Activated naive CD8-positive, alpha-beta T cell treated with anti-CD3 and anti-CD28 coated beads, Interleukin-2, amount 10 ng/mL, durations not matched to agents 7 days and 5 days (primary cell): ENCODE measurements at regions not wholly inside any gene's neighbourhood (a gene's known extent, or its start where the extent isn't known, plus 50 kb on each side); places are given as distances from the start of the nearest gene placed in this dataset.

Experiments used
- ATAC-seq: fragments of 150-1000 bp; cut with Tn5 transposase; one replicate; pipeline ENCODE4 v1.10.0; 2021; ENCODE audit warnings: low read depth, moderate library complexity
- POLR2A ChIA-PET: fragments of 350-600 bp; sonication (Branson Sonifier 250); formaldehyde crosslinking; loops from one replicate; lab custom pipeline; 2021; ENCODE audit warnings: antibody characterized with exemption; lab: Charles Lee
- DNase-seq: peaks from one replicate; pipeline ENCODE4 v3.0.0; 2021
- H3K27ac Mint-ChIP-seq: one replicate; pipeline ENCODE4 v1.8.0; 2022; ENCODE audit warnings: mild to moderate bottlenecking, mixed read lengths
- H3K27me3 Mint-ChIP-seq: one replicate; pipeline ENCODE4 v1.8.0; 2022; ENCODE audit warnings: mild to moderate bottlenecking, moderate library complexity, mixed read lengths
- H3K36me3 Mint-ChIP-seq: one replicate; pipeline ENCODE4 v1.8.0; 2021; ENCODE audit warnings: mild to moderate bottlenecking, mixed read lengths
- H3K4me1 Mint-ChIP-seq: one replicate; pipeline ENCODE4 v1.8.0; 2021; ENCODE audit warnings: mixed read lengths
- H3K4me3 Mint-ChIP-seq: one replicate; pipeline ENCODE4 v1.8.0; 2022; ENCODE audit warnings: mild to moderate bottlenecking, moderate library complexity, mixed read lengths
- H3K9me3 Mint-ChIP-seq: one replicate; pipeline ENCODE4 v1.8.0; 2021; ENCODE audit warnings: mixed read lengths

DNA sequence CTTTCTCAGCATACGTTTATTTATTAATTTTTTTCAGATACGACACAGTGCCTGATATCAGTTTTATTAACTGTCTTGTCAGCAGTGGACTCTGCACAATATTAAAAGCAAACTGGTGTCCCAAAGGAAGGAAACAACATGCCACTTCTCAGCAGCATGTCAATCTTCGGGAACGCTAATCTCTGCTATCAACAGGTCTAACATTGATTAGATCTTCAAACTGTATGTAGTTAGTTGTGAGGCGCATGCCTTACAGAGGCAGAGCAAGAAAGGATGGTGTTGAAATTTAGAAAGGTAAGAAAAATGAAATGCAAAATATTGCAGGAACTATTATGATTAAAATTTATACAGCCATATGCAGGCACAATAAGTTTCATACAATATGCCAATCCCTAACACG, 233.7 kb upstream of the NDST3 start:
- Mint-ChIP-seq H3K36me3 (no peaks in the 10 kb centered on the region), H3K27me3 (no peaks in the 10 kb centered on the region), H3K4me3 (no peak overlapping the region), H3K4me1 (no peaks in the 10 kb centered on the region), H3K9me3 (no peaks in the 10 kb centered on the region), H3K27ac (no peak overlapping the region)
- ATAC-seq, result no peak
- POLR2A ChIA-PET, result no interaction called here
- DNase-seq, result no peak

DNA sequence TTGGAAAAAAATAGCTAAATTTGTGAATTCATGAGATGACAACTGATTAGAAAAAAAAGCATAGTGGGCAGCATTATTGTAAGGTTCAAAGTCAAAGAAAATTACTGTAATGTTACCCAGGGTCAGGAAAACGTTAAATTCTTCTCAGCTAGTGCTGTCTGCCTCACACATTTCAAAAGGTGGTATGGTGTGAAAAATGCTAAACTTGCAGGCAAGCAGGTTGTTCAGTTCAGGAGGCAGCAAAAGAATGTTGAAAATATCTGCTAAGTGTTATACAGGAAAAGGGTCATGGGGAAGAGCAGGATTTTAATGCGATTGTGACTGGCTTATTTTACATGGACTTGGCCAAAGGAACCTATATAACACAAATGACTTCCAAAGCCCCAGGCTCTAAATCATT, 232.5 kb upstream of the NDST3 start:
- H3K36me3 Mint-ChIP-seq, result no peaks in the 10 kb centered on the region
- H3K4me1 Mint-ChIP-seq, result no peaks in the 10 kb centered on the region
- POLR2A ChIA-PET, result no interaction called here
- DNase-seq (no peak), ATAC-seq (no peak)
- no peaks in the 10 kb centered on the region for H3K9me3 Mint-ChIP-seq
- H3K27me3 Mint-ChIP-seq, result no peaks in the 10 kb centered on the region
- H3K4me3 Mint-ChIP-seq, result no peak overlapping the region
- no peak overlapping the region for H3K27ac Mint-ChIP-seq

DNA sequence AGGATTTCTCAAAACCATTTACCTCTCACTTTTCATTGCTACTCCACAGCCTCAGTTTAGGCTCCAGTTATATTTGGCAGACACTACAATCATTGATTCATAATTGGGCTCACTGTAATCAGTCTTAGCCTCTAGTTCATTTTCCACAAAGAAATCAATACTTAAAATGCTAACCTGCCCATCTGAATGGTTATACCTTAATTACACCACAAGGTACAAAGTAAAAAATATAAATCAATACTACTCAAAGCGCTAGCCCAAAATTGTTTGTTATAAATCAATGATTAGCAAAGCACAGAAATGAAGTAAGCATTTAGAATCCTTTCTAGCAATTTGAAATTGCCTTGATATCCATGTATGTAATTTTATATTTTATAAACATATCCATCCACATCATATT, 222.6 kb upstream of the NDST3 start:
- no peak overlapping the region for H3K4me3 Mint-ChIP-seq
- no peak for ATAC-seq
- H3K27me3 Mint-ChIP-seq, result no peaks in the 10 kb centered on the region
- POLR2A ChIA-PET, result no interaction called here
- no peak overlapping the region for H3K27ac Mint-ChIP-seq
- no peaks in the 10 kb centered on the region for H3K36me3 Mint-ChIP-seq
- DNase-seq, result no peak
- H3K4me1 Mint-ChIP-seq, result no peaks in the 10 kb centered on the region
- no peaks in the 10 kb centered on the region for H3K9me3 Mint-ChIP-seq

DNA sequence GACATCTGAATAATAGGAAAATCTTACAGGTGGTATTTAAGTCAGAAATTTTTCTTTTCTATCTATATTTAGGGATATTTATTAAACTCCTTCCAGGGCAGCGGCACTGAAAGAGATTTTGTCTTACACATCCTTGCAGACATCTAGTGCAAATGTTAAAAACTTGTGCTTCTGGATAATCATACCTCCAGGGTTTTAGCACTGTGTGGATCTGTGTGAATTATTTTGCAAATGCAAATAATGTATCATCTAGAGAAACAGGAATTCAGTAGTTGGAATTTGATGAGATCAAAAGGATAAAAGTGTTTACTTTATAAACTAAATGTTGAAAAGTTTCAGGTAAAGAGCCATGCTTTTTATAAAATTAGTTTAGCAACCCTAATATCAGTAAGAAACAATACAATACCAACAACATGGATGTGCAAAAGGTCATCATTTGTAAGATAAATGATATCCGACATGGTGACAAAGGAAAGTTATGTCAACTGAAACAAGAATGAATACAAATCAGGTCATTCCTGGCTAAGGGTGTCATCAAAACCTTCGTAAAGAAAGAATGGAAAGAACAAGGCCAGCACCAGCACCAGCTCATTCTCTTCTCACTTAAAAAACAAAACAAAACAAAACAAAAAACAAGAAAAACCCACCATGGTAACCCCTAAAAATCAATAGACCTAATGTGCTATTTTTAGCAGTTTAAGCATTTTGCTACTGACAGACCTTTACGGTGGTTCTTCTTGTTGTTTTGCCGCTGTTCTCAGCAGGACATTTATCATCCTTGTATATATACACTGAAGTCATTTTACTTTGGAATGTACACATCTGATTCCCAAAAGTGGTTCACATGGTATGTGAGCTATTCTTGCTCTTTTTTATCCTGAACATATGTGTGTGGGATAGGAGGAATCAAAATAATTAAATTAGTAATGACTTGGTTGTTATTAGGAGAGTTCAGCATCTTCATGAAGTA, 219.7 kb upstream of the NDST3 start:
- Mint-ChIP-seq H3K27me3 (no peaks in the 10 kb centered on the region), H3K9me3 (no peaks in the 10 kb centered on the region), H3K4me3 (no peak overlapping the region), H3K4me1 (peaks cover 2% of the 10 kb centered on the region), H3K36me3 (no peaks in the 10 kb centered on the region), H3K27ac (no peak overlapping the region)
- ATAC-seq (no peak), DNase-seq (no peak)
- POLR2A ChIA-PET, result no interaction called here

DNA sequence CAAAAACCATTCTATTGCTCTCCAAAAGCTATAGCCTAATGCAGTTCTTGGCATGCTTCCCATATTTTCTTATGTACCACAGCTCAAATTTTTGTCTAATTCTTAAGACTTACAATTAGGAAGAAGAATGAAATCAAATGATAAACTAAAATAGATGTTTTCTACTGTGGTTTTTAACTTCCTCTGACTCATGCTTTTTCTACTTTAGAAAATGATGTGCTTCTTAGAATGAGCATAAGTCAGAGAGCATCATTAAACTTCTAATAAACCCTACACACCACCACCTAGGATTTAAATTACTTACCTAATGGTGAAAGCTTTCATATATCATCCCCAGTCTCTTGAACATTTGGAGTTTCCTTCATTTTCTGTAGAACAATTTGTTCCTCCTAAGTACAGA, 217.0 kb upstream of the NDST3 start:
- DNase-seq (no peak), ATAC-seq (no peak)
- Mint-ChIP-seq H3K4me3 (no peak overlapping the region), H3K36me3 (no peaks in the 10 kb centered on the region), H3K9me3 (no peaks in the 10 kb centered on the region), H3K27ac (no peak overlapping the region), H3K27me3 (no peaks in the 10 kb centered on the region), H3K4me1 (peaks cover 2% of the 10 kb centered on the region)
- POLR2A ChIA-PET, result no interaction called here

DNA sequence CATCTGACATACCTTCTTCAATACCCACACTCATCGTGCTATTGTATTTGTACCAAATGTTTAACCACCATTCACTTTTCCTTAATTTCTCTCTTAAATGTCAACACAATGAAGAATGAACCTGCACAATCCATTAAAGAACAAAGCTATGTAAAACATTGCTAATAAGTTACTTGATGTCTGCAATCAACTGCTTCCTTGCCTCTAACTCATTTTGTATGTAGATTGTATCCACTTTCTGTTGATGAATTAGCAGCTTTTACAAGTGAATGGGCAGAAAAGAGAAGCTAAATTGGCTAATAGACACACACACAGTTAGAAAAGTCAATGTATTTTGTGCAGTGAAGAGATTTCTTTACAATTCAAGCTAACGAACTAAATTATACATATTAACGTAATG, 212.5 kb upstream of the NDST3 start:
- DNase-seq (no peak), ATAC-seq (no peak)
- no peak overlapping the region for H3K4me3 Mint-ChIP-seq
- POLR2A ChIA-PET, result no interaction called here
- no peaks in the 10 kb centered on the region for H3K36me3 Mint-ChIP-seq
- no peak overlapping the region for H3K27ac Mint-ChIP-seq
- H3K9me3 Mint-ChIP-seq, result no peaks in the 10 kb centered on the region
- no peaks in the 10 kb centered on the region for H3K27me3 Mint-ChIP-seq
- H3K4me1 Mint-ChIP-seq, result peaks cover 2% of the 10 kb centered on the region

DNA sequence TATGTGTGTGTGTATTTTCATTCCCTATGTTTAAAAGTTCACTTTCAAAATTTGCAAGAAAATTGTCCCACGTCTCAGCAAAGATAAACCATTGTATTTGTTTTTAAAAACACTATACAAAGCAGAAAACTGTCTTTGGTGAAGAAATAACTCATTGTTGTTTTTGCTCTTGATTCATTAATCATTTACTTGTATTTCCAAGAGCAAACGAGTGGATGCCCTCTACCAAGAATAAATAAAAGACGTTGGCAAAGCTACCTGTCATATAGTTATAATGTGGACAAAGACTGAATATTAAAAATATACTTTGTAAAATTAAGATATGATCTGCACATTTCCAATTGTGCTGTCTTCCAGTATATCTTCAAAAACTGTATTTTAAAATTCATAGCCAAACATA, 210.9 kb upstream of the NDST3 start:
- no peak overlapping the region for H3K27ac Mint-ChIP-seq
- POLR2A ChIA-PET, result no interaction called here
- ATAC-seq (no peak), DNase-seq (no peak)
- H3K36me3 Mint-ChIP-seq, result no peaks in the 10 kb centered on the region
- no peaks in the 10 kb centered on the region for H3K4me1 Mint-ChIP-seq
- no peak overlapping the region for H3K4me3 Mint-ChIP-seq
- no peaks in the 10 kb centered on the region for H3K27me3 Mint-ChIP-seq
- no peaks in the 10 kb centered on the region for H3K9me3 Mint-ChIP-seq

DNA sequence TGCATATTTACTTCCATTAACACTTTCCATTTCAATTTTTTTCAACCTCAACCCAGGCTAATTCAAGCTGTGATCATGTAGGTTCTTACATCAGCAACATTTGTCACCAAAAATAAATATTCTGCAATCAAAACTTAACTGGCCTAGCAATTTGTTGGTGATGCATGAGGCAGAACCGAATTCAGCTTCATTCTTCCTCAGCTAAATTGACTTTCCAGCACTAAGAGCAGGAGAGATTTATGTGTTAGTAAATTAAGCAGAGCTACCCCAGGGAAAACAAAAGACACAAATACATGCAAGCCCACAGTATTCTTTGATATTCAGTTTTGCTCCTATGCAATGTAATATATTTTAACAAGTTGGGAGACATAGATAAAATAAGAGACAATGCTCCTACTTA, 208.7 kb upstream of the NDST3 start:
- POLR2A ChIA-PET, result no interaction called here
- Mint-ChIP-seq H3K4me3 (no peak overlapping the region), H3K9me3 (no peaks in the 10 kb centered on the region), H3K27ac (no peak overlapping the region), H3K36me3 (no peaks in the 10 kb centered on the region), H3K4me1 (no peaks in the 10 kb centered on the region), H3K27me3 (no peaks in the 10 kb centered on the region)
- no peak for DNase-seq
- no peak for ATAC-seq

DNA sequence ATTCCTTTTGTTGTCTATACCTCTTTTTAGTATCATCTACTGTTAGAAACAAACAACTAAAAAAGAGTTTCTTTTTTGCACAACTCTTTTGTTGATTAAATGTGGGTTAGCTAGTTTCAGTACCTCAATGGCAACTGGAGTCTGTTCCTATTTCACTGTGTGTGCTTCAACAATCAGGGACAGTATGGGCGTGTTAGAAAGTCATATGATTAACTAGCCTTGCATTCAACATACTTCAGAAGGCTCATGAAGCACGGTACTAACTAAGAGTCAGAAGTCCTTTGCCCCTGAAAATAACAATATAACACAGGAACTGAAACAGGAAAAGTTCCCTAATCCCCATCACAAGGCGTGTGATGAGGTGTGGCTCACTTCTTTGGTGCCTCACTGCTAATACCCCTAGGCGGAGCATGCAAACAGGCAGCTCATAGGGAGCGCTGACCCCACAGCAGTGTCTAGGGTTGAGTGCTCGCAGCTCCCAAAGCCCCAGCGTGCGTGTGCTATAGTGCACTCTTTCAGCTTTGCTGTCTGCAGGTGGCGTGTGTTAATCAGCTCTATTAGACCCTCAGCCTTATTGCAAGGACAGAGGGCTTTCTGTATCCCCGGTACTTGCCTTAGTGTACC, 203.1 kb upstream of the NDST3 start:
- no peaks in the 10 kb centered on the region for H3K27me3 Mint-ChIP-seq

DNA sequence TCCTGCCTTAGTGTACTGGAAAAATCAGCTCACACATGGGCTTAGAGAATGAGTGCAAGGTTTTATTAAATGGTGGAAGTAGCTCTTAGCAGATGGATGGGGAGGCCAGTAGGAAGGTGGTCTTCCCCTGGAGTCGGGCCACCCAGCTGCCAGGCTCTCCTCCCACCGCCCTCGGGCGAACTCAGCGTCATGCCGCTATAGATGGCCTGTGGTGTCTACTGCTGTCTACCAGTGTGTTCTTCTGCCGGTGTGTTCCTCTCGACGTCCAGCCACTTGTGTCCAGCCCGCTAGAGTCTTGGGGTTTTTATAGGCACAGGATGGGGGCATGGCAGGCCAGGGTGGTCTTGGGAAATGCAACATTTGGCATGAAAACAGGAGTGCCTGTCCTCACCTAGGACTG, 198.7 kb upstream of the NDST3 start:
- Mint-ChIP-seq H3K4me1 (no peaks in the 10 kb centered on the region), H3K27ac (no peak overlapping the region), H3K9me3 (no peaks in the 10 kb centered on the region), H3K36me3 (no peaks in the 10 kb centered on the region), H3K27me3 (no peaks in the 10 kb centered on the region), H3K4me3 (no peak overlapping the region)
- POLR2A ChIA-PET, result no interaction called here
- ATAC-seq, result no peak
- no peak for DNase-seq

More for the DNA sequence above, 203.1 kb upstream of the NDST3 start:
- no peak for ATAC-seq
- Mint-ChIP-seq H3K27ac (no peak overlapping the region), H3K4me3 (no peak overlapping the region), H3K36me3 (no peaks in the 10 kb centered on the region), H3K4me1 (no peaks in the 10 kb centered on the region), H3K9me3 (no peaks in the 10 kb centered on the region)
- DNase-seq, result no peak
- POLR2A ChIA-PET, result no interaction called here

DNA sequence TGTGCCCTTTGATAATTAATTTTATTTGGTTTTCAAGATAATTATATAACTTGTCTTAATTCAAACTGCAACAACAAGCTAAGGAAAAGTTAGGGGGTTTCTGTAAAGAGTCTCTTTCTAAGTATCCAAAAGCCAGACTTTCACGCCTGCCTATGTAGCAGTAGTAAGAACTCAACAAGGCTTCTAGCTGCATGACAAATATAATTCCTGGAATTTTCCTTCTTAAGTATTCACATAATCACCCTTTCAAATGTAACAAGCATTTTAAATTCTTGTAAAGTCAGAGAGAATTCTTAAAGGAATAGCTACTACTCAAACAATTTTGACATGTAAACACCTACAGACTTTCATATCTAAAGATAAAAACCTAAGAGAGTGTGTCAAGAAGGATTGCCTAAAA, 189.7 kb upstream of the NDST3 start:
- no peaks in the 10 kb centered on the region for H3K4me1 Mint-ChIP-seq
- H3K9me3 Mint-ChIP-seq, result peaks cover 7% of the 10 kb centered on the region
- POLR2A ChIA-PET, result no interaction called here
- no peak for DNase-seq
- no peaks in the 10 kb centered on the region for H3K36me3 Mint-ChIP-seq
- no peak overlapping the region for H3K4me3 Mint-ChIP-seq
- H3K27me3 Mint-ChIP-seq, result no peaks in the 10 kb centered on the region
- no peak for ATAC-seq
- H3K27ac Mint-ChIP-seq, result no peak overlapping the region

DNA sequence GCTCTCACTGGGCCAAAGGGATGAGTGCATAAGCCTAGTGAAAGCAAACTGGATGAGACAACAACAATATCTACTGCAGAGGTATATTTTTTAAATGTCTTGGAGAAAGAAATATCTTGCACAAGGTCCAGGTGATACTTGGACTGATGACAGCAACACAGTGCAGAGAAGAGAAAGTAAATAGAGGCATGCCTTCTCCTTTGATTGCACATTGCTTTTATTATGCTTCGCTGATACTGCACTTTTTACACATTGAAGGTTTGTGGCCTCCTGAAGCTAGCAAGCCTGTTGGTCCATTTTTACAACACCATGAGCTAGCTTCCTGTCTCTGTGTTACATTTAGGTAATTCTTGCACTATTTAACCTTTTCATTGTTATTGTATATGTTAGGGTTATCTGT, 189.0 kb upstream of the NDST3 start:
- no peak for DNase-seq
- POLR2A ChIA-PET, result no interaction called here
- H3K4me1 Mint-ChIP-seq, result no peaks in the 10 kb centered on the region

DNA sequence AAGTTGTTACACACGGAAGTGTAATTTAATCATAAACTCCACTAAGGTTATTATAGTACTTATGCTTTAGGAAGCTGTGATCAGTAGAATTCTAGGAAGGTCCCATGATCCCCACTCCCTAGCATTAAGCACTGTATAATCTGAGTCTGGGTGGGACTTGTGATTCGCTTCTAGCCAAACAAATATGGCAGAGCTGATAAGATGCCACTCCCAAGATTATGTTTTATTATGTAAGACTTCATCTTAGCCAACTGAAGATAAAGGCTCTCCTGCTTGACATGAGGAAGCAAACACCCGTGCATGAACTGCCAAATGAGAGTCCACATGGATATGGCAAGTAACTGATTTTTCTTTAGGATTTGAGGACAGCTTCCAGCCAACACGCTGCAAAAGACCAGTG, 186.4 kb upstream of the NDST3 start:
- DNase-seq (no peak), ATAC-seq (no peak)
- Mint-ChIP-seq H3K4me3 (no peak overlapping the region), H3K36me3 (no peaks in the 10 kb centered on the region), H3K9me3 (peaks cover 10% of the 10 kb centered on the region), H3K27ac (no peak overlapping the region), H3K27me3 (no peaks in the 10 kb centered on the region), H3K4me1 (no peaks in the 10 kb centered on the region)
- POLR2A ChIA-PET, result no interaction called here

More for the DNA sequence above, 189.0 kb upstream of the NDST3 start:
- Mint-ChIP-seq H3K9me3 (peaks cover 12% of the 10 kb centered on the region), H3K36me3 (no peaks in the 10 kb centered on the region), H3K4me3 (no peak overlapping the region), H3K27ac (no peak overlapping the region), H3K27me3 (no peaks in the 10 kb centered on the region)
- no peak for ATAC-seq

DNA sequence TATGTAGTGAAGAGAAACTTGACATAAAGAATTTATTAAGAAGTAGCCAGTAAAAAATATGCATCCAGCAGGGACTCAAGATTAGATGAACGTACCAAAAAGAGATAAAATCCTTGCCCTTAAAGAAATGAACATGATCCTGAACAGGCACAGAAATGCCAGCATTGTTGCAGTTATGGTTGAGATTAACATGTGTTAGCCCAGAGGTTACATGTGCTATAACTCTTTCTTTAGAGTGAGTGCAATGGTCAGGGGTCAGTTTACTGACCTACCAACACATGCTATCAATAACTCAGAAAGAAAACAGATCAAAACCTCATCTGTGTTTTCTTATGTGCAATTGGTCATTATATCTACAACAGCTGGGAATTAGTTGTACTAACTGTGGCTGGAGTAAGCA, 166.1 kb upstream of the NDST3 start:
- Mint-ChIP-seq H3K36me3 (no peaks in the 10 kb centered on the region), H3K4me1 (no peaks in the 10 kb centered on the region), H3K4me3 (no peak overlapping the region), H3K9me3 (peaks cover 2% of the 10 kb centered on the region), H3K27ac (no peak overlapping the region), H3K27me3 (no peaks in the 10 kb centered on the region)
- no peak for ATAC-seq
- POLR2A ChIA-PET, result no interaction called here
- DNase-seq, result no peak
